GM21737 (cell line): ENCODE measurements at regions not wholly inside any gene's neighbourhood (a gene's known extent, or its start where the extent isn't known, plus 50 kb on each side); places are given as distances from the start of the nearest gene placed in this dataset.
"Not testable (repeated sequence)": the region's sequence is repeated elsewhere in the genome, so short reads cannot be mapped to it uniquely, and the experiment has no call there.

Source experiments
- ATAC-seq: cut with Tn5 transposase; IDR thresholded peaks from one replicate; pipeline ENCODE4 v1.9.1; 2021; ENCODE audit warnings: mild to moderate bottlenecking, moderate library complexity; ENCODE audit not compliant: unreplicated experiment

DNA sequence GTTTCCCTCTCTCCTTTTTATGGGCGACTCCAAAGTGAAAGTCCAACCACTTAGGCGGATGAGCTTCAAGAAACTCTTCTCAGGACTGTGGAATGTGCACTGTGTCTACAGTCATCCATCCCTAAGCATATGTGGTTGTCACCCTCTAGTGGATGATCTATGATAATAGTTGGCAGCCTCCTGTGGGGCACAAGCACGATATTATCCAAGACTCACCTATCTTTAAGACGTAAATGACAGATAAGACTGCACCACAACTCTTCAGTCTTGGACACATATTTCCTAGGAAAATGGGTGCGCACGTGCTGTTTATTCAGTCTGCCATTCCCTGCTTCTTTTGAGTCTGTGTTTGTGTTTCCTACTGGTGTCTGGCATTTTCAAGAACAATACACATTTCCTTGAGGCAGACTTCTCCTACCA lies 145.5 kb upstream of the CTAGE1 start:
- no peak for ATAC-seq

DNA sequence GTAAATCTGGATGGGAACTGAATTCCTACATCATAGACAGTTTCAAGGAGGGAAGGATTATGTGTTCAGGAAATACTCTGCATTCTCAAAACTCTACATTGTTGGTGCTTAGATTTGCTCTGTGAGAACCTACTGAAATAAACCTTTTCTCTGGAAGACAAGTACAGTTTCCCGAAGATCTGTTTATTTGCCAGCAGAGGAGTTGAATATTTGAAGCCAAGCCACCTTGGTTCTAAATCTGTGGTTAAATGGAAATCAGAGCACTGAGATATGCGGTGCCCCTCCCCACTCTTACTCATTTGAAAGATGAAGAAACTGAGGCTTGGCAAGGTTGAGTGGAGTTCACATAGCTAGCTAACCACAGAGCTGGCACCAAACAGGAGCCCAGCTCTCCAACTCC lies 146.3 kb upstream of the CTAGE1 start:
- ATAC-seq = no peak

DNA sequence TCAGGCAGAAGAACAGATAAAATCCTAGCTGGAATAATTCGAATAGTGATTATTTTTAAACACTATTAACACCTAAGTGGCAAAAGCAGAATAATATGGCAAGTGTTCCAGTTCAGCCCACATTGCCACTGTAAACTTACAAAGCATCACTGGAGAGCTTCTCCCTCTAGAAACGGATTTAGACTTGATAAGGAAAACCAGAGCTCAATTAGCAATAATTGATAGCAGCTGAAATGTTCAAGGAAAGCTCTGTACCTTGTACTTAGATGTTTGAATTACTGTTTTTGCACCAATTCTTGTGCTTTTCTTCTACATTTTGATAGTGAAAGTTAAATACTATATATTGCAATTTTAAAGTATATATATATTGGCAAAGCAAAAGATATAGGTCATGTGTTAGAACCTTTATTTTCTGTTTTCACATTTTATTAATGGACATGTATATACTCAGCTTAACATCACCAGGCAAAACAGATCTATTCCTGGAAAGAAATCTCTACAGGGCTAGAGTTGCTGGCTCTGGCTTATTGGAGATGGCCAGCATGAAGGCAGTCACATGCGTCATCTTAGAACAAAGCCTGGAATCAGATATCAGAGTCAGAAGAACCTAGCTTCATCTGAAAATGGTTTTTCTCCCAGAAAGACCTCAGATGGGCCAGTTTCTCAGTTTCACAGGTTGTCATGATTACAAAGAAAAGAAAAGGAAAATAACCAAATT lies 149.1 kb upstream of the CTAGE1 start:
- ATAC-seq = no peak

DNA sequence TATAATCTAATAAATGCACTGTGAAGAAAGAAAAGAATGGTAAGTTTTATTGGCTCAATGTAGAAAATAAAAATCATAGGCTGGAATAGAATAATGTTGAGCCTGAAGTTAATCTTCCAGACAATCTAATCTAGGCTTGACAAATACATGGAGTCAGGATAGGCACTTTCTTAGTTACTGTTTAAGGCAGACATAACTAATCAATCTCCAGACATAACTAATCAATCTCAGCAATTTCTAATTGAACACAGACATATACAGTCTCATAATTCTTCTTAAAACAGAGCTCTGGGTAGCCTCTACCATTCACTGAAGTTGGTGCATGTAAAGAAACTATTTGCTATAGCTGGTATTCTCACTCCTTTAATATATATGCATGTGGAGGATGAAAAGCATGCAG lies 150.1 kb upstream of the CTAGE1 start:
- no peak for ATAC-seq

DNA sequence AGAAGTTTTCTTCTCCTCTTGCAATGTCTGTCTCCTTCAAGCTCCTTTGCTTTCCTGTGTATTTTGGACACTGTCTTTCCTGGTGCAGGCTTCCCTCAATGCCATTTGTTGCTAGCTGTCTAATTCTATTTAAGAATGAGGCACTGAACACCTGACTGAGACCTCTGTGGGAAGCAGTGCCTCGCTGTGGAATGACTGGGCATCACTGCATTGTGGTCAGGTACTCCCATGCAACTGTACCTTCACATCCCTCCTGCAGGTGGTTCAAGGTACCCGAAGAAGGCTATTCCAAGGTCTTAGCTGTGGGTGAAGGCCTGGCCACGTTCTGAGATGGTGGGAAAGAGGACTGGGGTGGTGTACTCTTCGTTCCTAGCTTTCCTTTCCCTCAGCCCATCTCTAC lies 152.8 kb upstream of the CTAGE1 start:
- ATAC-seq = no peak

DNA sequence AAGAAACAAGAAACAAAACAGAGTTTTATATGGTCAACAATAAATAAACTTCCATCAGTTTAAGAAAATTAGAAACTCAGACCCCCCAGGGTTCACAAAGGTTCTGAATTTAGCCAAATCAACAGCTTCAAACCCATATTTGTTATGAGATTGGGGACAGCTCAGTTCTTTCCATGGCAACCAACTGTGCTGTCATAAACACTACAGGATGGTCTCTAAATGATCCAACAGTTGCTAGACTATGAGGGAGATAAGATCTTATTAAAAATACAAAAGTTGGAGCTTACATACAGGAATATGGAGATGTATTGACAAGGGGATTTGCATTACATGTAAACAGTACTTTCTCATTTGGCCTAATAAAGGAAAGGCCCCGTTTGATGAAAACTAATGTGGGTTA lies 154.6 kb upstream of the CTAGE1 start:
- ATAC-seq = no peak

DNA sequence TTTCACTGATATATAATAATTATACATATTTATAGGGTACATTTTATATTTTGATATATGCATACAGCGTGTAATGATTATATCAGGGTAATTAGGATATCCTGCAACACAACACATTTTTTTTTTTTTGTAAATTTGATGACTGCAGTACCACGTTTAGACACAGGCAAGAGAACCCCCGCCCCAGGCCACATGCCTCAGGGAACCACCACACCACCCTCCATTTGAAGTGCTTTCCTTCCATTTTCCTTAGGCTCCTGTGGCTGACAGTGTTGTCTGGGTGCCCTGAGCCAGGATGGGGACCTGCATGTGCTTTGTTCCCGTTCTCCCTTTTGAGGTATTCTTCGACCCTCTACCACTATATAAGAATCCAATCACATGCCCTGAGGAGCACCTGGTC lies 161.6 kb upstream of the CTAGE1 start:
- ATAC-seq = no peak

DNA sequence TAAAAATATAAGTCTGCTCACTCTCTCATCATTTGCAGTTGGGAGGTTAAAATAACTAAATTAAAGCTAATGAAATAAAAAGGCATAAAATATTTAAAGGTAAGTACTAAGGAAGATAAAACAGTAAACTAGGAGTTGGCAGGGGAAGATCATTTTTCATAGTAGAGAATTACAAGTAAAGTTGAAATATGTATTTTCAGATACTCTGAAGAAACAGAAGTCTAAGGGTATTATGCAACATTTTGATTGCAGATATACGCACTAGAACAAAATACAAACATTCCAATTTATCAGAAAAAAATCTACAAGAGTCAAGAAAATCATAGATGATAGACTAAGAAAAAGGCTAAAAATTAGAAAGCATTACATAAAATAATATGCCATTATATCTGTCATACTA lies 167.6 kb upstream of the CTAGE1 start:
- ATAC-seq = no peak

DNA sequence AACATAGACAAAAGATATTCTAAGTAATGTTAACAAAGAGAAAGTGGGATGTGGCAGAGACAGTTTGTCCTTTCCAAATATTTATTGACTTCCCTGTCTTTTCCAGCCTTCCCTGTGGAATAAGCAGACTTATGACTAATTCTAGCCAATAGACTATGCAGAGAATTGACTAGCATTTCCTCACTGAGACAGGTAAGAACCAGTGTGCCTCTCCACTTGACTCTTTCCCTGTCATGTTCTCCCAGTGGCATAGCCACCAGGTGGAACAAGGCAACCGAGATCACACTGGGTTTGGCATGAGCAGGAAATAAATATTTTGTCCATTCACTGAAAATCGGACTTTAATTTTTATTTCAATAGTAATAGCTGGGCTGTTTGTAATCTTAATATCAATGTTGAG lies 168.1 kb upstream of the CTAGE1 start:
- no peak for ATAC-seq

DNA sequence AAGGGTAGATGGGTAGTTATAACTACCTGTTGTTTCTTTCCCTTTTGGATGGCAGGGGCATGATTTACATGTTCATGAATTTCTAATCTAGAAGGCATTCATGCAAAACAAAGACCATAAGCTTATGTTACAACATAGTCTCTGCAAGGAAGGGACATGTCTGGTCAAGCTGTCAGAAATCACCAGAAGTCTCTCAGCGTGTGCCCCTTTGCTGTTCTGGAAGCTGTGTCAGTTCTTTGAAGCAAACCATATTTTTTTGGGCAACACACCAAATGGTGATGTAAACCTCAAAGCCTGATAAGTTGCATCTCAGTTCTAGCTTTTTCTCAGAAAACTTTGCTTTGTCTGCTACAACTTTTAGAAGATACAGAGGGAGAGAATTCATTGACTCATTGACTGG lies 173.5 kb upstream of the CTAGE1 start:
- no peak for ATAC-seq

DNA sequence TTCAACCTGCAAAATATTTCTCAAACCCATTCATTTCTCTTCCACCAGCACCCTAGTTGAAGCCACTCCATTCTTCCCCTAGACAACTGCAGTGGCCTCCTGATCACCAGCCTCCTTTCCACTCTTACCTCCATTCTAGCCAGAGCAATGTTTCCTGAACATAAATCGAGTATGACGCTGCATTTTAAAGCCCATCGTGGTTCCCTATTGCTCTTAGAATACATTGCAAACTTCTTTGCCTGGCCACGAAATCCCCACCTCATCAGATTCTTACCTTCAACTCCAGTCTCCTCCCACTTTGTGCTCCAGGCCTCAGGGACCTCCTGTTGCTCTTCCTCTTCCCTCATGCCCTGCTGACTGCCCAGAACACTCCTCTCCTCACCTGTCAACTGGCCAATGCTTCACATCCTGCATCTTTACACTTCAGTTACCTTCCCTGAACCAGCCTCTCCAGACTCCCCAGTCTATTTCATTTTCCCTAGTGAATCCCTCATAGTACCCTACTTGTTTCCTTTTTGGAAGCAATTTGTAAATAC lies 176.5 kb upstream of the CTAGE1 start:
- ATAC-seq = no peak

DNA sequence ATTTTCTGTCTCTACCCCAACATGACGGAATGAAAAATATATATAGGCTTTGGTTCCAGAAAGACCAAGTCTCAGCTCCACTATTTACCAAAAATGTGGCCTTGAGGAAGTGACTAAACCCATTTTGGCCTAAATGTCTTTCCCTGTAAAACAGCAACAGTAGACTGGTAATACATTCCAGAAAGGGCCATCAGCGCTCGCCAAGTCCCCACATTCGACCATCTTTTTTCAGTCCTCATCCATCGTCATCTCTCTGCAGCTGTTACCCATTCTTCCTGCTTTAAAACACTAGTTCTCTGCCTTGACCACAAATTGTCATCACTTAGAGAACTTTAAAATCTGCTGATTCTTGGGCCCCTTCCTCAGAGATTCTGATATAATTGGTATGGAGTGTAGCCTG lies 183.8 kb upstream of the CTAGE1 start:
- ATAC-seq = no peak

DNA sequence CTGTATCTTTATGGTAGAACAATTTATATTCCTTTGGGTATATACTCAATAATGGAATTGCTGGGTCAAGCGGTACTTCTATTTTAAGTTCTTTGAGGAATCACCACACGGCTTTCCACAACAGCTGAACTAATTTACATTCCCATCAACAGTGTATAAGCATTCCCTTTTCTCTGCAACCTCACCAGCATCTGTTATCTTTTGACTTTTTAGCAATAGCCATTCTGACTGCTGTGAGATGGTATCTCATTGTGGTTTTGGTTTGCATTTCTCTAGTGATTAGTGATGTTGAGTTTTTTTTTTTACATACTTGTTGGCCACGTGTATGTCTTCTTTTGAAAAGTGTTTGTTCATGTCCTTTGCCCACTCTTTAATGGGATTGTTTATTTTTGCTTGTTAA lies 184.7 kb upstream of the CTAGE1 start:
- not testable (repeated sequence) for ATAC-seq

DNA sequence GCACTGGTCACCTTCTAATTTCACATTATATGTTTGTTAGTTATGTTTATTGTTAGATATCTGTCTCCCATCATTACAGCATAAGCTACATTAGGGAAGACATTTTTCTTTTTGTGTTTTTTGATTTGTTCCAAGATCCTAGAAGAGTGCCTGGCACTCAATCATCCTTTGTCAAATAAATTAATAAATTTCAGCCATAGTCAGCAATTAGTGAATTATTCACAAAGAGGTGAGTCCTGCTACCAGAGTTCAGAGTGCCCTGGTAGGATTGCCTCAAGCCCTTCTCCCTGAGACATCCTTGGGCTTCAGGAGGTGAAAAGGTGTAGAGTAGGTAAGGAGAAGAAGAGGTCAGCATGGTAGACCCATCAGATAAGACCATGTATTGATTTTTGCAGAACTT lies 186.2 kb upstream of the CTAGE1 start:
- no peak for ATAC-seq

DNA sequence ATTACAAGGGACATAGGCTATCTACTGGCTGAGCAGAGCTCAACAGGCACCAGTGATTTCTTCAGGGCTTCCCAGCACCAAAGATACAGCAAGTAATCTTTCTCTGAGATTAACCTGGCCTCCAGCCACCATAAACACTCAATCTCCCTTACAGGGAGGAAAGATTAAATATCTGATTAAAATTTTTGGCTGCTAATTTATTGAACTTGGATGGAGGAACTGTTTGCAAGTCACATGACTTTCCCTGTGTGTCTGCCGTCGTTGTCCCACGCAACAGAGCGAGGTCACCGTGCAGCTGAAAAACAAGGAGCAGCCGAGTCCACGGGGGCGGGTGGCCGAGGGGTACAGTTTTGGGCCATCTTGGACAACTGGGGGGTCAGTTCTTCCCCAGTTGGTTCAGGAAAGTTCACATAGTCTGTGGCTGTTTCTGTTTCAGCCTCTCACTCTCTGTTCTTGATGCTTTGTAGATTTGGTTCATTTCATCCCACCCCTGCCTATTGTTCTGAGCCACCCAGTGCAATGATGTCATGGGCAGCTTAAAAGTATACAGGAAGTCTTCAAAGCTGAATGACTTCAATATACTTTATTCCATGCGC lies 186.8 kb upstream of the CTAGE1 start:
- ATAC-seq = no peak

DNA sequence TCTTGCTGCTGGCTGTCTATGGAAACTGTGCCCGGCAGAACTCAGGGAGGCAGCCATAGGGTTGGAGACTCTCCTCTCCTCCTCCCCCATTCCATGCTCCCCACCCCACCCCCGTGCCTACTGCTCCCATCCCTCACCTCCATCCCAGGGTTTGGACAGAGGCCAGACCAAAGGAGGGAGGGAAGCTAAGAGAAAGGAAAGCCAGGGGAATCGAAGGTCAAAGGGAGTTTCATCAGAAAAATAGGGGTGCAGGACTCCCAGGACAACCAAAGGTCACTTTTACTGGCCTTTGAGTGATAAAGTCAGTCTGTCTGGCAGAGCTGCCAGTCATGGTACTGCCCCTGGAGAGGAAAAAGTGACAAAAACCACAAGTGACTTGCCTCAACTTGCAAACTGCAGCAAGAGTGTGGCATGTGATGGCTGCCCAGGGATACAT lies 187.3 kb upstream of the CTAGE1 start:
- ATAC-seq = no peak

DNA sequence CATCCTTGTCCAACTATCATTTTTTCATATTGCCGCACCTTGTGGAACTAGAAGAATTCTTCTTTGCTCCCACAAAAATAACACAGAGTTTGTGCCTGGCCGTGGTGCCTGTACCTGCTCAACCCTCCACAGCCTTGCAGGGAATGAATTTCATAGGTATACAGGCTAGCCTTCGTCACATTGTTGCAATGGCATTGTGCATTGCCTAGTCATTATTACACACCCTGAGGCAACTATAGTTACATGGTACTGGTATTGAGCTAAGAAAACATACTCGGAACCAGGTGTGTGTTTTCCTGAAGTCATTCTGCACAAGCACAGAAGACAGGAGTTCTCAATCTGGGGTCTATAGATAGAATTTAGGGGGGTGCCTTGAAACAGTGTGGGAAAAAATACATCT lies 188.0 kb upstream of the CTAGE1 start:
- ATAC-seq = no peak

DNA sequence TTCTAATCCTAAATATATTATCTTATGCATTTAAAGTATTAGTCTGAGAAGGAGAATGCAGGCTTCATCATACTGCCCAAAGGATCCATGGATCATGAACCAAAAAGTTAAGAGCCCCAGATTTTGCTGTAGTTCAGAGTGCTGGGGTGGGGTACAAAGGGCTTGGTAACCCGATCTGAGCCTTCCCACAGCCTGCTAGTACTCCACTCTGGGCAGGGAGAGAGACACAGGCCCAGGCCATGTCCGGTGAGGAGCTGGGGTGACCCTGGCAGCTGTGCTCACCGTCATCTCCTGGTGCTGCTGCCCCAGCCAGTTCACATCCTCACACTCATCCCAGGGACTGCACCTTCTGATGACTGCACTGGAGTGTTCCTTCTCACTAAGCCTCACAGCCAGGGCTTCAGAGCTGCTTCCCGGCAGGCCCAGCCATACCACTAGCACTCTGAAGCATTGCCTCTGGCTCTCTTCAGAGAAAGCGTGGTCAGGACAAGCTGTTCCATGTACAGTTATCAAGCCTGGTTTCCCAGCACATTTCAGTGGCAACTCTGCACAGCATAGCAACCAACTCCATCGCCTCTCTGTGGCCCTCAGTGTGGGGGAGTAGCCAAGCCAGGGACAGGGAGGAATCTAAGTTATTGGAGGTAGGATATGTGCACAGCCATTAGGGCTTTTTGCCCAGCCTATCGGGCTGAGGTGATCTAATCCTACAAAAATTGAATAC lies 189.0 kb upstream of the CTAGE1 start:
- ATAC-seq = no peak

DNA sequence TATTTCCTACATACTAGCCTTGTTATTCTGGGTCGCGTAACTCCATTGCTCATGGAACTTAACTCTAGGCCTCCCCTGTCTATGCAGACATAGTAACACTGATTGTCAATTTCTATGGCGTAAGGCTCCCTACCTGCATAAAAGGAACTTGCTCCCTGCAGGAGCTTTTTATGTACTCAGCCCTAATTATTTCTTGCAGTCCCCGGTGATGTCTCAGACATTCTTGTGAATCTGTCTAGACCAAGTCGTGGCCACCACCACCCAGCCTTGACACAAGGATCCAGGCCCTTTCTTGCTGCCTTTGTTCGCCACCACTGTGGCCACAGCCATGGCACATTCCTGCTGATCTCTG lies 189.5 kb upstream of the CTAGE1 start:
- no peak for ATAC-seq

DNA sequence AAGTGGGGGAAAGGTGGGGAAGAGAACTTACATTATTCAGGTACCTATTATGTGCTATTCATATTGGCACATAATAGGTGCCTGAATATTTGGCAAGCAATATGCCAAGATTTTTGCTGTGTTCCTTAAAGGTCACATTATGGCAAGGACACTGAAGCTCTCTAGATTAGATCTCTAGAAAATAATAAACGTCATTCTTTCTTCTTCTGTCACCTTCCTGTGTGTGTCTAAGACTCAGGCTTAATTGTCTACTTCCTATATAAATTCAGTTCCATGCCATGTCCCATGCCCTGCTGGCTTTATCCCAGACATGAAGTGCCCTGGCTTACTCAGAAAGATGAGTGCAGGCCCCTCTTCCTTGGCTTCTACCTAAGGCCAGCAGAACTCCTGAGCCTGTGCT lies 191.1 kb upstream of the CTAGE1 start:
- ATAC-seq = no peak

DNA sequence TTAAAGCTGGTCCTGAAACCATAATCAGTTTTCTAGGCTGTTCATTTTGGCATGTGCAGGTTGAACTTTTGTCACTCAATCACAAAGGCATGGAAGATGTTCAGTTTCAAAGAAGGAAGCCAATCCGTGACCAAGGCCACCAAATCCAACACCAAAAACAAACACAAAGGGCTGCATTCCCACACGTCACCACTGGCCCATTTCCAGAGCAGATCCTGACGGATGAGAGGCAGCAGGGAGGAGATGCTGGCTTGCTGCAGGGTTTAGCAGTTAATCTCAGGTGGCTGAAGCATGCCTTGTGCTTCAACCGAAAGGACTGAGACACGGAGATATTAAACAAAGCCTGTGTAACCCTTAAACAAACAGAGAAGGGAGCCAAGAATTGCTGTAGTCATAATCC lies 191.9 kb upstream of the CTAGE1 start:
- ATAC-seq = no peak

DNA sequence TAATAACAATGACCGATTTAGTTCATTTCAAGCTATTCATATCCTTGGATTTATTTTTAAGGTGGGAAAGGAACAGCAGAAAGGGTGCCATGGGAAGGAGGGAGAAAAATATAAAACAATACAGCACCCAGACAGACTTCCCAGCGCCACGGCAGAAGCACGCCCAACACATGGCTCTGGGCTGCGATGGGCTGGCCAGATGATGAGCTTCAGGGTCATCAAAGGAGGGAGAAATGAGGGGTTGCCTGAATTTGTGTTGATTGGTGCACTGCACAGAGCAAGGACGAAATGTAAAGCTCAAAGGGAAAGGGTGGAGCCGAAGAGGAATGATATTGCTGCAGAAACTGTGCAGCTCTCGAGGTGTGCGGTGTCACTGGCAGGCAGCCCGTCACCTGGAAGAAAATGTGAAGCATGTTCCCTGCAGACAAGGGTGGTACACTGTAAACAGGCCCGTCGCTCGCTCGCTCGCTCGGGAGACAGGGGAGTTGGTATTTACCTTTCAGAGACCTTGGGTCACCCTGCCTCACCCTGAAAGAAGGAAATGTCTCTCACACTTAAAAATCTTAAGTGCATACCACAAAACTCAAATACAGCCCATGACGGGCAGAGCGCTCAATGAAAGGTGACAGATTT lies 195.5 kb upstream of the CTAGE1 start:
- ATAC-seq = no peak
